GM18519 (cell line): ENCODE measurements at regions not wholly inside any gene's neighbourhood (a gene's known extent, or its start where the extent isn't known, plus 50 kb on each side); places are given as distances from the start of the nearest gene placed in this dataset.
"Not testable (repeated sequence)": the region's sequence is repeated elsewhere in the genome, so short reads cannot be mapped to it uniquely, and the experiment has no call there.

Experiments used
- ATAC-seq: cut with Tn5 transposase; IDR thresholded peaks from one replicate; pipeline ENCODE4 v1.9.1; 2021; ENCODE audit warnings: mild to moderate bottlenecking, moderate library complexity; ENCODE audit not compliant: unreplicated experiment, low FRiP score

DNA sequence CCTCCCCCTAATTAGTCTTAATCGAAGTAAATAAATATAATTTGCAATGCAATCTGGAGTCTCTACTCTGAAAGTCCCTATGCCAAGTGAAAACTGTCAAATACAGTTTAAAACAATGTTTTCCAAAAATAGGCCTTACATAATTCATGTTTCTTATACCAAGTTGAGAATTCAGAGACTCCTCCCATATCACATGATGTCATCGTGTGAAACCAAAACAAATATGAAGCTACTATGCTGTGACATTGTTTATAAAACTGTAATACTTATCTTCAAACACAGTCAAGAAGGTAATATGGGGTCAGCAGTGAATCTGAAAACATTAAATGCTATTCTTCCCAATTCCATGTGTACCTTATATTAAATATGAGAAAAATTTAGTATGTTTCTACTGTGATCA, 940.2 kb upstream of the FANCL start:
- no peak for ATAC-seq

DNA sequence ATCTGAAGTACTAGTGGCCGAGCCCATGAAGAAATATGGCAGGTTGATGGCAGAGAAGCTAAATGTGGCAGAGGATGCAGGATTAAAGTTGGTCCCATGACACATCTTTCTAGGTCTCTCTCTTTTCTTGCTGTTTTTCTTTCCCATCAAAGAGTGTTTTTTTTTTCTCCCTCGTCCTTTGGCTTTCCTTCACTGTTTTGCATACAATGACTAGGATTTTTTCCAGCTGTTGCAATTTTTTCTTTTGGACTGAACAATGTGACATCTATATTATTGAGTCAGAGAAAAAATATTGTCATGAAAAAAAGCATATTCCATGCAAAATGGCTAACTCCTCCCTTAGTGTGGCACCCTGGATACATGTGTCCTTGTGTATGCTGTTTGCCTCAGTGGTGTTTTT, 939.5 kb upstream of the FANCL start:
- ATAC-seq: no peak

DNA sequence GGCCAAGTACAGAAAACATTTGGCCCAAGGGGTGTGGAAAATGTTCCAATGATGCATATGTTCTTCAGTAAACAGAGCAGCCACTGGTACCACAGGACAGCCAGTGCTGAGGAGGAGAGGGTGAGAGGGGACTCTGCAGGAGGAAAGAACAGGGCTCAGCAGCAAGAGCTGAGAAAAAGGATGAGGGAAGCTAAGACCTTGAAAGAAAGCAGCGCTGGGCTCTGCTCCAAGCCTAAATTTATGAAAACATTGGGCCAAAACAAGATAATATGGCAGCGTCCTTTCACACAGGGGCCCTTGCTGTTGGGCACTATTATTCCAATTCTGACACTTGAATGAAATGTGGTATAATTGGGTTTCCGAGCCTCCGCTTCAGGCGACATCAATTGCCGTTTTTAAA, 939.0 kb upstream of the FANCL start:
- ATAC-seq: no peak

DNA sequence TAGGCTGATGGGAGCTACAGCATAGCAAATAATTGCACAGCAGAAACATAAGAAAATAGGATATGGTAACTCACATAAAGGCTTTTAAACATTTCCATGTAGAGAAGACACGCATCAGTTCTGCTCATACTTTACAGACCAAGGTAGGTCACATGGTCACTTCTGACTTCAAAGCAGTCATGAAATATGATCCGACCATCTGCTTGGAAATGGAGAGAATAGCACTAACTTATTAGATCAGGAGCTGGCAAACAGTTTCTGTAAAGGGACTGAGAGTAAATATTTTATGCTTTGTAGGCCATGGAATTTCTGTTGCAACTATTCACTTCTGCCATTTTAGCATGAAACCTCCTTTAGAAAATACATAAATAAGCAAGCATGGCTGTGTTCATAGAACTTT, 936.6 kb upstream of the FANCL start:
- no peak for ATAC-seq

DNA sequence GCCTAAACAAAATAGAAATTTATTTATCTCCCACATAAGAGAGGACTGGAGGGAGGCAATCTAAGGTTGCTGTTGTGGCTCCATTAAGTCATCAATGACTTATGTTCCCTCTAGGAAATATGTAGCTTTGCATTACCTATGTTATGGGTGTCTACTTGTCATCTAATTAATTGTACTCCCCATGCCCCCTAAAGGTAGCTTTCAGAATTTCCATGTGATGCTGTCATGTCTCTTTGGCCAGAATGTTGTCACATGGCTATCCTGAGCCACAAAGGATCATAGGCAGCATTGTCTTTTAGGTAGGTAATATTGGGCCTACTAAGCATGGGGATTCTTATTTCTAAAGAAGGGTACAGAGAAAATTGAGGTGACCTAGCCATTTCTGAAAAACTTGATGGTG, 935.6 kb upstream of the FANCL start:
- ATAC-seq: peak; percentile 63

DNA sequence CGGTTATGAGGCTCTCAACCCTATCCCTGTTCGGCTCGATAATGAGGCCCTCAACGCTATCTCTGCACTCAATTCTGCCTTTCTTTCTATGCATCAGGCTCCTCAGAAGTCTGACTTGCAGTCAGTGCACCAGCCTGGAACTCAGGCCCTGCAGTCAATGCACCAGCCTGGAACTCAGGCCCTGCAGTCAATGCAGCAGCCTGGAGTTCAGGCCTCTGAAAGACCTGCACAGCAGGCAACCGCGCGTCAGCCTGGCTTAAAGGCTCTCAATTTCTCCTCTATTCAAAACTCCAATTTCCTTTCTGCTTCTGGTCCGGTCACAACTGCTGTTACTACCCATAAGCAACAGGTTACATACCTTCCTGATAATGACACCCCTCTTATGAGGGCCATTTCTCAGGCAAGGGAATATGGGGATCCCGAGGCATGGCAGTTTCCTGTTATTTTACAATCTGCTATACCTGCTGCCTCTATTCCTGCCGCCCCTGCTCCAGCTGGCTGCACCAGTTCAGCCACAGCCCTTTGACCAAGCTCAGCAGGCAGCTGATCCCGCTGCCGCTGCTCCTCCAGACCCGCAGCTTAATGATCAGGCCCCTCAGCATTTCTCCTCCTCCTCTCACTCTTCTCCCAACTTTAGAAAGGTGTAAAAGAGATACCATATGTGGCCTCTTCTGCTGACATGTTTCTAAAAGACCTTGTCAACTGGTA, 933.6 kb upstream of the FANCL start:
- no peak for ATAC-seq

DNA sequence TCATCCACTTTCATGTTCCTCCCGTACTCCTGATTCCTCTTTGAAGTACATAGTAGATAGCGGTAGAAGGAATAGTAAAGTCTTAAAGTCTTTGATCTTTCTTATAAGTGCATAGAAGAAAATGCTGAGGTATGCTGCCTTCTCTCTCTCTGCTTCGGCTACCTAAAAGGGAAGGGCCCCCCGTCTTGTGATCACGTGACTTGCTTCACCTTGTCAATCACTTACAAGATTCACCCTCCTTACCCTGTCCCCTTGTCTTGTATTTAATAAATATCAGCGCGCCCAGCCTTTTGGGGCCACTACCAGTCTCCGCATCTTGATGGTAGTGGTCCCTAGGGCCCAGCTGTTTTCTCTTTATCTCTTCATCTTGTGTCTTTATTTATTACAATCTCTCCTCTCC, 932.2 kb upstream of the FANCL start:
- ATAC-seq: no peak

DNA sequence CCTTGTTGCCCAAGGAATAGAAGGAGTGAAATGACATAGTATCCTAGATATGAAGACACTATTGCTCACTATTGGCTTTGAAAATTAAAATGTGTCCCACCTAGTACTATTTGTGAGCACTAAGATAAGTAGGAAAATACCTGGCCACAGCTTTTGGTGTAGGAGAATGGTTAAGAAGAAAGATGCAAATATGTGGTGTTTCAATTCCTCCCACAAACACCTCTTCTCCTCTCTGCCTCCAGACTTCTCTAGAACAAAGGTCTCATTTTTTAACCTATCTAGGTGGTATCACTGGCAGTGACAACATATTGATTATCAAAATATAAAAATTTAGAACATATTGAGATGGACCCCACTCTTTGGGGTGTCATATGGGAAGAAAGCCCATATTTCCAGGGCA, 929.9 kb upstream of the FANCL start:
- no peak for ATAC-seq

DNA sequence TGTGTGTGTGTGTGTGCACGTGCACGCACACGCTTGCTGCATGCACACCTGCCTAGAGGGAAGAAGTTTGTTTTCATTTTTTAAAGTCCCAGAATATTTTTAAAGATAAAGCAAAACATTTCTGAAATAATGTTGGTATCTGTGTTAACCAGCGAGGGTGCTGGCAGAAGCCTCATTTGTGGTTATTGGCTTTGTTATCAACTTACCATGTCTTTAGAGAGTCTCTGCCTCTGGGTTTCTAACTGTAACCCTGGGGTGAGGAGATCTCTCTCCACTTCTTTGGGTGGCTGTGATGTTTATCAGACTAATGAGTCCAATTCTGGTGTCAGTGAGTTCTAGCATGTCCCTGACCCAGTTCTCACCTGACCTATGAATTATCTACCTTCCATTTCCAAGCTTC, 927.6 kb upstream of the FANCL start:
- ATAC-seq: no peak

DNA sequence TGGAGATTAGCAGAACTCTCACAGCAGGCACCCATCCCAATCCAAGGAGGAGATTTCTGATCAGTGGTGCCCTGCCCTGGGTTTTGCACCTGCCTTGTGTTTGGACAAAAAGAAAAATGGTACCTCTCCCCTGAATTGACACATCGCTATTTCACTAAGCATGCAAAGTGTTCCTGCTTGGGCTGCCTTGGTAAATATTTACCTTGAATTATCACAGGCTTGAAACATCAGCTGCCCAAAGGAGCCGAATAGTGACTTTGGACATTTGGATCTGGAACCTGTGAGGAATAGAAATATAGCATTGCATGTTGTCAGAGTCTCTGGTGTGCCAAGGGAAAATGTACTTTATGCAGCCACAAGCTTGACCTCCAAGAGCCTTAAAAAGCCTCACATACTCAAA, 926.4 kb upstream of the FANCL start:
- no peak for ATAC-seq

DNA sequence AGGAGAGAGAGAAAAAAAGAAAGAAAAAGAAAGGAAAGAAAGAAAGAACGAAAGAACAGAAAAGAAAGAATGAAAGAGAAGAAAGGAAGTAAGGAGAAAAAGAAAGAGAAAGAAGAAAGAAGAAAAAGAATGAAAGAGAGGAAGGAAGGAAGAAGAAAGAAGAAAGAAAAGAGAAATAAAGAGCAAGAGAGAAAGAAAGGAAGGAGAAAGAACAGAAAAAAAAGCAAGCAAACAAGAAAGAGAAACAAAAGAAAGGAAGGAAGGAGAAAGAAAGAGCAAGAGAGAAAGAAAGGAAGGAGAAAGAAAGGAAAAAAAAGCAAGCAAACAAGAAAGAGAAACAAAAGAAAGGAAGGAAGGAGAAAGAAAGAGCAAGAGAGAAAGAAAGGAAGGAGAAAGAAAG, 916.8 kb upstream of the FANCL start:
- ATAC-seq: not testable (repeated sequence)

DNA sequence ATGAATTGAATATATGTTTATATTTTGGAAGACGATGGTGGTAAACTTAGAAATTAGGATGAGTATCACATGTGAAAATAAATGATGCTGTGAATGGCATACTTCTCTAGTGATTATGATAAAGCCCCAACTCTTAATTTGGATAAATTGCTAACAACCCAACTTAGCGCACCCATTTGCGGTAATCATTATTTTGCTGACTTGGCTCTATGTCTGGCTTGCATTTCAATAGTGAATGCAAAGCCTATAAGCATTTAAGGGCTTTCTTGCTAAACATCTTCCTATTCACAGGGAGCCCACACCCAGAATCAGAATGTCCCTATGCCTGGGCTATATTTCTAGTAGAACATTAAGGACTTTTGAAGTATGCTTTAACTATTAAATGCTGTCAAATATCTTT, 910.7 kb upstream of the FANCL start:
- ATAC-seq: no peak

DNA sequence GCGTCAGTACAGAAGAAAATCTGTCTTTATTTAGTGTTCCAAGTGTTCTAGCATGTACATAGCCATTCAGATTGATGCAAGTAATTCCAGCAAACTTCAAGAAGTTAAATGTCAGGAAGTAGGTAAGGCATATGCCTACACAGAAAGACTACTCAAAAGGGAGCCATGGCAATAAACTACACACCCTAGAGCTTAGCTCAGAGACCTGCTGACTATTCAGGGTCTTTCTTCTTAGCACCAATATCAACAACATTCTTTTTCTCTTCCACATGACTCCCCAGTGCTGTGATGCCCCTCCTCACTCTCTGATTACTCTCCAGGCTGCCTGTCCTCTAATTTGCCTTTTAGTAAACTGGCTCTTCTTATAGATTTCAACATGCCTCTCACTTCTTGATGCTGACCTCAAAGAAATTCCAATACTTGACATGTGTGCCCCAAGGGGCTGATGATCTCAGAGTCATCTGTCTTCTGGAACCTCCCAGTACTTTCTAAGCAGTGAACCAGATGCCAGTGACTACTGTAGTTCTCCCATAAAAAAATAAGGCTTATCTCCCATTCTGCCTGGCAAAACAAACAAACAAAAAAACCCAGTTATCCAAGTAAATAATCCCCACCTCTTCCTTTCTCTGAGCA, 909.2 kb upstream of the FANCL start:
- no peak for ATAC-seq

DNA sequence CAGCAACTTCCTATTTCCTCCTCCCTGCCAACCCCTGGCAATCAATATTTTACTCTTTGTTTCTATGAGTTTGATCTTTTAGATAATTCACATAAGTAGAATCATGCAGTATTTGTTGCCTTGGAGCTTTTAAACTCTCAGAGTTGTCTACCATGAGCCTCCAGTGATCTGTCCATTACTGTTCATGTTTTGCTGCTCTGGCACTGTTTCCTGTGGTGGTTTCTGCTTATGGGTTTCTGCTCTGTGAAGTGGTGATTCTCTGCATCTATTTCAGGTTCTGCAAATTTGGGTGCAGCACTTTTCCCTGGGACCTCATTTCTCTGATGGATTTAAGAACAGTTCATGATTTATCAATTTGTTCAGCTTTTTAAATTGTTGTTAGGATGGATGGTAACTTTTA, 908.1 kb upstream of the FANCL start:
- ATAC-seq: no peak

DNA sequence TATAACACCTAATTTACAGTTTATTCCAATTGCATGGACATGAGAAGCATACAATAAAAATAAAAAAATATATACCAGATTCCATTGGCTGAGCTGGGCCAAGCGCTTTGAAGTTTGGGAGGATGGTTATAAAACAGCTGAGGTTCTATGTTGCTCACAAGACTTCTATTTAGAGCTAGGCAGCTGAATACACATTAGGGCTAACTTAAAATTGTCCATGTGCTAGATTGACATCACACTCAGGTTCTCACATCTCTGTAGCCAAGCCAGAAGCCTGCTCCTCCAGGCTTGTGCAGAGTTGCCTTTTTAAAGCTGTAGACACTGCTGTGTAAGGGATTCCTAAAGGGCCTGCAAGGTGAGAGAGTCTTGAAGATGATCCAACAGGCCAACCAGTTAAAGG, 871.1 kb upstream of the FANCL start:
- no peak for ATAC-seq

DNA sequence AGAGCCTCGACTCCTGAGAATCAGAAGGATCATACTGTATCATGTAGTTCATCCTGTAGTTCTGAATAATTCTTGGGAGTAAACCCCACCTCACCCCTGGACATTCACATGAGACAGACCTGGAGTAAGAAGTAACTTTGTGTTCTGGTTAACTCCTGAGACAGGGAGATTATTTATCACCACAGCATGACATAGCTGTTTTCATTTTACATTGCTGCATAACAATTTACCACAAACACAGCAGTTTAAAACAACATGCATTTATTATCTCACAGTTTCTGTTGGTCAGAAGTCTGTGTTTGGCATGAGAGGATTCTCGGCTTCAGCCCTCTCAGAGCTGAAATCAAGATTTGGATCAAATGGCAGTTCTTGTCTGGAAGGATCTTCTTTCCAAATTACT, 855.8 kb upstream of the FANCL start:
- ATAC-seq: no peak

DNA sequence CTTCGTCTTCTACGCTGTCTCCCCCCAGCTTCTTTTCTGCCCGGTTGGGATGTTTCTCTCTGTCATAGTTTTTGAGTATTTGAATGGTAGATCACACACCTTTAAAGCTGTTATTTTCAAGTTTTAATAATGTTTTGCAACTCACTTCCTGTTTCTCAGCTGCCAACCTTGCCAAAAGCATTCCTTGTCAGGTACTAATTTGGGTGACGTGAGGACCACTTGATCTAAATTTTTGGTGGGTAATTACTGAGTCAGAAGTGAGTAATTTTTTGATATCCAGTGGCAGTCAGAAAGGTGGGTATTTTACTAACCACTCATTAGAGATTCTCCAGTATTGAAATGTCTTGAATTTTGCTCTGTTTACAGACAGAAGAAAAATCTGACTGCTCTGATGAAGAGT, 852.4 kb upstream of the FANCL start:
- ATAC-seq: no peak

DNA sequence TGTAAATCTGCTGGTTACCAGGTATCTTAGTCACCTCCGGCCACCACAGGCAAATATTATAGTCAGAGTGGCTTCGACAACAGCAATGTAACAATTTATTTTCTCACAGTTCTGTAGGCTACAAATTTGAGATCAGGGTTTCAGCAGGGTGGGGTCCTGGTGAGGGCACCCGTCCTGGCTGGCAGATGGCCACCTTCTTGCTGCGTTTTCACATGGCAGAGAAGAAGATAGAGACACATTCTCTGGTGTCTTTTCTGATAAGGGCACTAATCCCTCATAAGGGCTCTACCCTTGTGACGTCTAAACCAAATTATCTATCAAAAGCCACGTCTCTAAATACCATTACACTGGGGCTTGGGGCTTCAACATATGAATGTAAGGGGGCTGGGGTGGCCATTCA, 843.2 kb upstream of the FANCL start:
- ATAC-seq: no peak

DNA sequence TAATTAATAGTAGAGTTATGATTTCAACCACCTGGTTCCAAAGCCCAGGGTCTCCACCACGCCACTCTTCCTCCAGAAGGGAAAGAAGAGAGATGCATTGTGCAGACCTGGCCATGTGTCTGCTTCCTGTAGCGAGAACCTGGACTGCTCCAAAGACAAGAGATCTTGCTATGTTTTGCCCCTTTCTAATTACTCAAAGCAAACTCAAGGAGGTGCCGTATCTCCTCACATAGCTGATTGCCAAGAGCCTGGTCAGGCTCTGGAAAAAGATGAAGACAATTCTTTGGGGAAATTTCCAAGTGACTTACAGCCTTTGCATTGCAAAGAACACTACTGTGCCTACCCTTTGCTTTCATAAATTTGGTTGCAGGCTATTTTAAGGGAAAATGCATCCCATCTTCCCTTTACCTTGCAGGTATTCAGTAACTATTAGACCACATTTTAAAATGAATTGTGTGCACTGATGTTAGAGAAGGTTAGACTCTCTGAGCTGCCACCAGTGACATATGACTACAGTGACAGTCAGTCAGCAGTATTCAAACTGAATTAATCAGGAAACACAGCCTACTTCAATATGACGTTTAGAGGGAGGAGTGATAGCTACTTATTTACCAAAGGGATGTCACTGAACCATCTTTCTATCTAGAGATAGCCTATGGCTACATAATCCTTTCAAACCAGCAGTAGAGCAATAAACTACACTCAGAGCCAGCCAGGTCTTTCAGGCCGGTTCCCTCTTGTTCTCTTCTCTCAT, 842.1 kb upstream of the FANCL start:
- no peak for ATAC-seq

DNA sequence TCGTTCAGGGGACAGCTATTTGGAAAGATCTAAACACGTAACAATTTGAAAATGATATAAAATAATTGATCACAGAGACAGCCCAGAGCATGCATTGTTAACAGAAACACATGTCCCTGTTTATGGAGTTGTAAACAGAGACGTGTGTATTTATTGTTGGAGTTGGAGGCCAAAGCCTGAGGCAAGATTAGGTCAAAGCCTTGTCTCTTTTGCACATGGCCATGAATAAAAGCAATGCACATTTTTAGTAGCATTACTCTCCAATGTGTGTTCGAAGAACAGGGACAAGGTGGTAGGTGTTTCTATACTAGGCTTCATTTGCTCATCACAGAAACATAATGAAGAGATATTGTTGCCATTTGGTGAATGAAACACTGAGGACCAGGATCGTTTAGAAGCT, 841.5 kb upstream of the FANCL start:
- ATAC-seq: no peak

DNA sequence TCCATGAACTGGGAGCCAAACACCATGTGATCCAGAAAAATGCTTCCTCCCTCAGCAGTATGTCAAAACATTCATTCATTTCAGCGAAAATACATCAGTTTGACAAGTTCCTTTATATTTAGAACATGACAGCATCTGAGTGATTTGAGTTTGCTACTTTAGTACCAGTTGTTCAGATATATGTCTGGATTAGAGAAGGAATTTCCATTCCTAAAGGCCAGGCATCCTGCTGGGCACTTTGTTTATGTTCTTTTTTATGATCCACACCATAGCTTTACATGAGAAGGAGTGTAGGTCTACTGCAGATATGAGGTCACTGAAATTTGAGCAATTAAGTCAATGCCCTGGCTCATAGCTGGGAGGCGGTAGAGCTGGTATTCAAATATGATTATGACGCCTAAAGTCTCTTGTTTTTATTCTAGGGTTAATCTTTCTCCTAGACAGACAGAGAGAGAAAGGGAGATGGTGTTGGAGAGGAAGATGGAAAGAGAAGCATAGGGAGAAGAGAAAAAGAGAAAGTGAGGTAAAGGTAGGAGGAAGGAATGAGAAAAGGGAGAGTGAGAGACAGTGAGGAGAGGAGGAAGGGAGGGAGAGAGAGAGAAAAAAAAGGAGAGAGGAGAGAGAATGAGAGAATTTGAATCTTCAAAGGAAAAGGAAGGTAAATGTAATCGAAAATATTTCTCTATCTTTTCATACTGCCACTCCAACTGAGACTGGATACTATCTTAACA, 839.5 kb upstream of the FANCL start:
- ATAC-seq: no peak
